ENCODE measurements at regions not wholly inside any gene's neighbourhood (a gene's known extent, or its start where the extent isn't known, plus 50 kb on each side); places are given as distances from the start of the nearest gene placed in this dataset.
A peak's percentile ranks its signal among the peaks of the same experiment; 100 is the strongest.

DNA sequence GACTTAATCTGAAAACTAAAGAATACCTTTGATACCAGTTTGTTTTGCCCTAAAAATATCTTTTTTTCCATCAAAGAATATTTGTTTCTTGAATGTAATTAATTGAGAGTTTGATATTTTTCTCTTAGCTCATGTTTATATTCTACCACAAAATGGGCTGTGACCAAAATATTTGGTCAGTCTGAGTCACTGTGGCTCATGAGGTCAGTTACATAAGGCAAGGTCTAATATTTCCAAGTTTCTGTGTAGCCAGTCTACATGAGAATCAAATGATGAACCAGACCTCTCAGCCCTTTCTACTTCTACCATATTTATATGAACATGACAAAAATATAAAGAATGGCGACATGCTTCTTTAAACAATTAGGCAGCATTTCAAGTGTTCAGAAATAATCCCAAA lies 83.0 kb upstream of the IVNS1ABP start:
- no peaks in the 10 kb centered on the region for H3K27me3 ChIP-seq (ENCODE audit: control insufficient read depth, insufficient read depth, low read length)
- no peak for FAIRE-seq
- peak; percentile 82 for DNase-seq (ENCODE audit: low read depth)
- no peak overlapping the region for H3K4me3 ChIP-seq (ENCODE audit: low read depth, low read length)
- H3K36me3 ChIP-seq (ENCODE audit: control insufficient read depth, insufficient read depth, low read length): no peaks in the 10 kb centered on the region
- TF ChIP-seq, protein P1, sequence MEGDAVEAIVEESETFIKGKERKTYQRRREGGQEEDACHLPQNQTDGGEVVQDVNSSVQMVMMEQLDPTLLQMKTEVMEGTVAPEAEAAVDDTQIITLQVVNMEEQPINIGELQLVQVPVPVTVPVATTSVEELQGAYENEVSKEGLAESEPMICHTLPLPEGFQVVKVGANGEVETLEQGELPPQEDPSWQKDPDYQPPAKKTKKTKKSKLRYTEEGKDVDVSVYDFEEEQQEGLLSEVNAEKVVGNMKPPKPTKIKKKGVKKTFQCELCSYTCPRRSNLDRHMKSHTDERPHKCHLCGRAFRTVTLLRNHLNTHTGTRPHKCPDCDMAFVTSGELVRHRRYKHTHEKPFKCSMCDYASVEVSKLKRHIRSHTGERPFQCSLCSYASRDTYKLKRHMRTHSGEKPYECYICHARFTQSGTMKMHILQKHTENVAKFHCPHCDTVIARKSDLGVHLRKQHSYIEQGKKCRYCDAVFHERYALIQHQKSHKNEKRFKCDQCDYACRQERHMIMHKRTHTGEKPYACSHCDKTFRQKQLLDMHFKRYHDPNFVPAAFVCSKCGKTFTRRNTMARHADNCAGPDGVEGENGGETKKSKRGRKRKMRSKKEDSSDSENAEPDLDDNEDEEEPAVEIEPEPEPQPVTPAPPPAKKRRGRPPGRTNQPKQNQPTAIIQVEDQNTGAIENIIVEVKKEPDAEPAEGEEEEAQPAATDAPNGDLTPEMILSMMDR (IDR thresholded peaks at IDR 0.05; ENCODE audit: insufficient read depth, low read length, severe bottlenecking): no peak

DNA sequence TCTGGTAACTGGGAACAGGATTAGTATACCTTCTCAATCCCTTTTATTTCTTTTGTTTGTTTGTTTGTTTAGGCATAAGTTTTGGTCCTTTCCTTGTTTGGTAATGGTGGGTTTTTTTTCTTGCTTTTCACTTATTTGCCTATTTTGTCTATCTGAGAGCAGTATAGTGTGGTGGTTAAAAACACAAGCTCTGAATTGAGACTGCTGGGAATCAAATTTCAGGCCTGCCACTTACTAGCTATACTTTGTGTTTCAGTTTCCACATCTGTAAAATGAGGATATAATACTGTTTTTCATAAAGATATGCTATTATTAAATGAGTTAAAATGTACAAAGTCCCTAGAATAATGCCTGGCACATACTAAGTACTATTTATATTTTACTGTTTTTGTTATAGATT lies 81.6 kb upstream of the IVNS1ABP start:
- FAIRE-seq: no peak
- H3K4me3 ChIP-seq (ENCODE audit: low read depth, low read length): no peak overlapping the region
- H3K27me3 ChIP-seq (ENCODE audit: control insufficient read depth, insufficient read depth, low read length): no peaks in the 10 kb centered on the region
- no peaks in the 10 kb centered on the region for H3K36me3 ChIP-seq (ENCODE audit: control insufficient read depth, insufficient read depth, low read length)
- no peak for DNase-seq (ENCODE audit: low read depth)
- TF ChIP-seq, protein P1 (IDR thresholded peaks at IDR 0.05; ENCODE audit: insufficient read depth, low read length, severe bottlenecking): no peak

GRCh38 chr1:185398022-185398421 lies 81.0 kb upstream of the IVNS1ABP start:
- FAIRE-seq (no peak), DNase-seq (ENCODE audit: low read depth) (no peak)
- no peaks in the 10 kb centered on the region for H3K36me3 ChIP-seq (ENCODE audit: control insufficient read depth, insufficient read depth, low read length)
- no peak overlapping the region for H3K4me3 ChIP-seq (ENCODE audit: low read depth, low read length)
- no peaks in the 10 kb centered on the region for H3K27me3 ChIP-seq (ENCODE audit: control insufficient read depth, insufficient read depth, low read length)
- TF ChIP-seq, protein P1 (IDR thresholded peaks at IDR 0.05; ENCODE audit: insufficient read depth, low read length, severe bottlenecking): no peak

- no peak for FAIRE-seq
- Histone ChIP-seq H3K27me3 (ENCODE audit: control insufficient read depth, insufficient read depth, low read length) (no peaks in the 10 kb centered on the region), H3K36me3 (ENCODE audit: control insufficient read depth, insufficient read depth, low read length) (no peaks in the 10 kb centered on the region), H3K4me3 (ENCODE audit: low read depth, low read length) (no peak overlapping the region)
- DNase-seq (ENCODE audit: low read depth): no peak
- TF ChIP-seq, protein P1 (IDR thresholded peaks at IDR 0.05; ENCODE audit: insufficient read depth, low read length, severe bottlenecking): no peak
These were observed 80.1 kb upstream of the IVNS1ABP start for GRCh38 chr1:185397183-185397582.

- H3K4me3 ChIP-seq (ENCODE audit: low read depth, low read length): no peak overlapping the region
- no peaks in the 10 kb centered on the region for H3K27me3 ChIP-seq (ENCODE audit: control insufficient read depth, insufficient read depth, low read length)
- no peak for DNase-seq (ENCODE audit: low read depth)
- TF ChIP-seq, protein P1 (IDR thresholded peaks at IDR 0.05; ENCODE audit: insufficient read depth, low read length, severe bottlenecking): no peak
- no peaks in the 10 kb centered on the region for H3K36me3 ChIP-seq (ENCODE audit: control insufficient read depth, insufficient read depth, low read length)
- no peak for FAIRE-seq
These were observed 79.1 kb upstream of the IVNS1ABP start for GRCh38 chr1:185396126-185396525.

DNA sequence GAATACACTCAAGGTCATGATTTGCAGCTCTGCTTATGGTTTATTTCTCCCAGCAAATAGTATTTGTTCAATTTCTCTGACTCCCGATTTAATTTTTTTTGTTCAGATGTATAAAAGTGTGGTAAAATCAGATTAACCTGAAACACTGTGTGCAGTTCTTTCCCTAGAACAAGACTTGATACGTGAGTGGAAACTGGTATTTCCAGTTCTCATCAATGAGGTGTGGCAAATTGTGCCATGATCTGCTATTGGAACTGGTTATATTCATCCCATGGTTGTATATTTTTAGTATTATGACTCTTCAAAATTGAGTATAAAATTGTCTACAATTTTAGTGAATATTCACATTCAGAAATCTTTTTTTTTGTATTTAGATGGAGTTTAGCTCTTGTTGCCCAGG lies 76.8 kb upstream of the IVNS1ABP start:
- Histone ChIP-seq H3K27me3 (ENCODE audit: control insufficient read depth, insufficient read depth, low read length) (no peaks in the 10 kb centered on the region), H3K36me3 (ENCODE audit: control insufficient read depth, insufficient read depth, low read length) (no peaks in the 10 kb centered on the region), H3K4me3 (ENCODE audit: low read depth, low read length) (no peak overlapping the region)
- TF ChIP-seq, protein P1 (IDR thresholded peaks at IDR 0.05; ENCODE audit: insufficient read depth, low read length, severe bottlenecking): no peak
- DNase-seq (ENCODE audit: low read depth): peak; percentile 90
- no peak for FAIRE-seq

All from bronchial epithelial cell (primary cell).